Sigmoid colon (tissue), 6 donors: ENCODE measurements at regions not wholly inside any gene's neighbourhood (a gene's known extent, or its start where the extent isn't known, plus 50 kb on each side); places are given as distances from the start of the nearest gene placed in this dataset.

Source experiments
- DNase-seq: peaks from one replicate; pipeline ENCODE4 v3.0.0-alpha.2; 2019
- H3K27ac ChIP-seq, 4 donors: fragments of 200-600 bp; sonication (generic); one replicate each; pipeline ENCODE4 v1.5.1; 2016 to 2019; ENCODE audit warnings: mild to moderate bottlenecking in 1 of 4
- H3K27me3 ChIP-seq, 3 donors: fragments of 200-600 bp; sonication (generic); one replicate each; pipeline ENCODE4 v1.5.1; 2019; ENCODE audit warnings: mild to moderate bottlenecking in 1 of 3
- H3K36me3 ChIP-seq, 4 donors: fragments of 200-600 bp; sonication (generic); one replicate each; pipeline ENCODE4 v1.5.1; 2016 to 2019
- H3K4me1 ChIP-seq, 4 donors: fragments of 200-600 bp; sonication (generic); one replicate each; pipeline ENCODE4 v1.5.1; 2017 to 2019
- H3K4me3 ChIP-seq, 4 donors: fragments of 200-600 bp; sonication (generic); one replicate each; pipeline ENCODE4 v1.5.1; 2017 to 2019; ENCODE audit warnings: mild to moderate bottlenecking in 2 of 4, moderate library complexity in 1 of 4
- H3K9me3 ChIP-seq, 4 donors: fragments of 200-600 bp in 3 of 4; sonication (generic) in 3 of 4; one replicate each; pipeline versions ENCODE4 v1.5.1 to v1.6.1; 2013 to 2019
- EP300 ChIP-seq, 4 donors: sonication (generic); formaldehyde crosslinking; IDR thresholded peaks; one replicate each; pipeline ENCODE4 v1.6.1; 2017; ENCODE audit warnings: antibody characterized with exemption in 4 of 4
- POLR2A ChIP-seq, 2 donors: fragments of 450-650 bp; IDR thresholded peaks; one replicate each; pipeline ENCODE4 v1.6.1; 2016; ENCODE audit warnings: antibody characterized with exemption in 2 of 2, mild to moderate bottlenecking in 2 of 2, moderate library complexity in 2 of 2
- POLR2AphosphoS5 ChIP-seq, 4 donors: sonication (generic); formaldehyde crosslinking; IDR thresholded peaks; one replicate each; pipeline ENCODE4 v1.6.1; 2017; ENCODE audit warnings: antibody characterized with exemption in 4 of 4
- WGBS, 2 donors: extraction: QIAGEN DNeasy Blood & Tissue Kit; methylation state at CpG; one replicate each; pipeline ENCODE4 v1.1.7; 2013; 5-methylcytosine and 5-hydroxymethylcytosine counted together
- intact Hi-C: fragments of 100-400 bp; cut with DNase I; formaldehyde crosslinking; loops from one replicate; pipeline ENCODE4 v1.15.1; 2023
- TF ChIP-seq, protein P1 (sequence below), 4 experiments: fragments of 450-650 bp in 3 of 4; fragments of 200-600 bp in 1 of 4; IDR thresholded peaks; one replicate each; pipeline ENCODE4 v1.5.1; 2016 to 2019; ENCODE audit warnings: antibody characterized with exemption in 4 of 4, mild to moderate bottlenecking in 3 of 4, moderate library complexity in 2 of 4
- donor health status: healthy with polysubstance abuse.
- donor health status: healthy.

- TF ChIP-seq POLR2A (IDR thresholded peaks at IDR 0.05) = no peak
- TF ChIP-seq, protein P1, sequence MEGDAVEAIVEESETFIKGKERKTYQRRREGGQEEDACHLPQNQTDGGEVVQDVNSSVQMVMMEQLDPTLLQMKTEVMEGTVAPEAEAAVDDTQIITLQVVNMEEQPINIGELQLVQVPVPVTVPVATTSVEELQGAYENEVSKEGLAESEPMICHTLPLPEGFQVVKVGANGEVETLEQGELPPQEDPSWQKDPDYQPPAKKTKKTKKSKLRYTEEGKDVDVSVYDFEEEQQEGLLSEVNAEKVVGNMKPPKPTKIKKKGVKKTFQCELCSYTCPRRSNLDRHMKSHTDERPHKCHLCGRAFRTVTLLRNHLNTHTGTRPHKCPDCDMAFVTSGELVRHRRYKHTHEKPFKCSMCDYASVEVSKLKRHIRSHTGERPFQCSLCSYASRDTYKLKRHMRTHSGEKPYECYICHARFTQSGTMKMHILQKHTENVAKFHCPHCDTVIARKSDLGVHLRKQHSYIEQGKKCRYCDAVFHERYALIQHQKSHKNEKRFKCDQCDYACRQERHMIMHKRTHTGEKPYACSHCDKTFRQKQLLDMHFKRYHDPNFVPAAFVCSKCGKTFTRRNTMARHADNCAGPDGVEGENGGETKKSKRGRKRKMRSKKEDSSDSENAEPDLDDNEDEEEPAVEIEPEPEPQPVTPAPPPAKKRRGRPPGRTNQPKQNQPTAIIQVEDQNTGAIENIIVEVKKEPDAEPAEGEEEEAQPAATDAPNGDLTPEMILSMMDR (IDR thresholded peaks at IDR 0.05) = no peak
- no peak for TF ChIP-seq POLR2AphosphoS5 (IDR thresholded peaks at IDR 0.05)
- no peak for TF ChIP-seq EP300 (IDR thresholded peaks at IDR 0.05)
- Histone ChIP-seq H3K36me3 (no peaks in the 10 kb centered on the region), H3K27ac (no peak overlapping the region), H3K27me3 (no peaks in the 10 kb centered on the region), H3K4me3 (no peak overlapping the region), H3K4me1 (no peaks in the 10 kb centered on the region), H3K9me3 (peaks cover 0 to 5% (median 0%) of the 10 kb centered on the region in 4 donors)
- WGBS, 2 donors = 63 to 66% methylated on average over 2 of the region's 2 CpGs
- DNase-seq = no peak
- intact Hi-C loops = no loop called here
Measured at GRCh38 chr1:87197156-87197555, 131.5 kb upstream of the LMO4 start.

DNA sequence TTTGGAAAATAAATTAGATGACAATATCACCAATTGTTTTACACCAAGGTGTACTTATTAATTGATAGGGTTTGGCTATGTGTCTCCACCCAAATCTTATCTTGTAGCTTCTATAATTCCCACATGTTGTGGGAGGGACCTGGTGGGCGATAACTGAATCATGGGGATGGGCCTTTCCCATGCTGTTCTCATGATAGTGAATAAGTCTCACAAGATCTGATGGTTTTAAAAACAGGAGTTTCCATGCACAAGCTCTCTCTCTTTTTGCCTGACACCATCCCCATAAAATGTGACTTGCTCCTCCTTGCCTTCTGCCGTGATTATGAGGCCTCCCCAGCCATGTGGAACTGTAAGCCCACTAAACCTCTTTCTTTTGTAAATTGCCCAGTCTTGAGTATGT is 131.0 kb upstream of the LMO4 start:
- H3K4me1 ChIP-seq = no peaks in the 10 kb centered on the region
- no peak for DNase-seq
- TF ChIP-seq POLR2AphosphoS5 (IDR thresholded peaks at IDR 0.05) (no peak), EP300 (IDR thresholded peaks at IDR 0.05) (no peak)
- TF ChIP-seq, protein P1 (IDR thresholded peaks at IDR 0.05) = no peak
- peaks cover 0 to 5% (median 0%) of the 10 kb centered on the region in 4 donors for H3K9me3 ChIP-seq
- no peaks in the 10 kb centered on the region for H3K27me3 ChIP-seq
- no peaks in the 10 kb centered on the region for H3K36me3 ChIP-seq
- WGBS, 2 donors = 84 to 87% methylated on average over 2 of the region's 2 CpGs
- H3K4me3 ChIP-seq = no peak overlapping the region
- intact Hi-C loops = no loop called here
- no peak overlapping the region for H3K27ac ChIP-seq

- no peaks in the 10 kb centered on the region for H3K27me3 ChIP-seq
- H3K4me1 ChIP-seq = peaks cover 0 to 11% (median 7%) of the 10 kb centered on the region in 4 donors
- intact Hi-C loops = no loop called here
- H3K36me3 ChIP-seq = no peaks in the 10 kb centered on the region
- WGBS, 2 donors = 26 to 62% methylated on average over 10 of the region's 10 CpGs
- no peak overlapping the region for H3K4me3 ChIP-seq
- TF ChIP-seq, protein P1 (IDR thresholded peaks at IDR 0.05) = no peak
- TF ChIP-seq EP300 (IDR thresholded peaks at IDR 0.05) (no peak), POLR2A (IDR thresholded peaks at IDR 0.05) (no peak), POLR2AphosphoS5 (IDR thresholded peaks at IDR 0.05) (no peak)
- no peak for DNase-seq
- H3K9me3 ChIP-seq = no peaks in the 10 kb centered on the region
- H3K27ac ChIP-seq = no peak overlapping the region
Measured at GRCh38 chr1:87200875-87201638, 127.6 kb upstream of the LMO4 start.

DNA sequence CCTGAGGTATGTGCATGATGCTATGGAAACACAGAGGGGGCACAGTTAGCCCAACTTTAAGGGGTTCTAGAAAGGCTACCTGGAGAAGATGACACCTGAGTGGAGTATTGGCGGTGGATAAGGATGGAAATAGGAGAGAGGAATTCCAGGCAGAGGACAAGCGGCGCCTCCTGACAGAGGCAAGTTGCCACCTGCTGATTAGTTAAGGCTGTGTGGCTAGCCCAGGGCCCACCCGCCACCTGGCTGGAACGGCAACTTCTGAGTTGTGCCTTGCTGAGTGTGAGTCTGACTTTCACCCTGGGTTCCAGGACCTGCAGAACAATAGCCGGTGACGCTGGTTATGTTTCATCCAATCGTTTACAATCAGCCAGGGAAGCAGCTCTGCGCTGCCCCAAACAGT is 126.9 kb upstream of the LMO4 start:
- WGBS, 2 donors = 92 to 93% methylated on average over 9 of the region's 9 CpGs
- no peak for DNase-seq
- TF ChIP-seq, protein P1 (IDR thresholded peaks at IDR 0.05) = no peak
- TF ChIP-seq POLR2AphosphoS5 (IDR thresholded peaks at IDR 0.05) = no peak
- TF ChIP-seq EP300 (IDR thresholded peaks at IDR 0.05) = no peak
- no peak for TF ChIP-seq POLR2A (IDR thresholded peaks at IDR 0.05)
- H3K27ac ChIP-seq = no peak overlapping the region
- H3K4me3 ChIP-seq = no peak overlapping the region
- no peaks in the 10 kb centered on the region for H3K27me3 ChIP-seq
- no peaks in the 10 kb centered on the region for H3K9me3 ChIP-seq
- peaks cover 0 to 11% (median 7%) of the 10 kb centered on the region in 4 donors for H3K4me1 ChIP-seq
- no peaks in the 10 kb centered on the region for H3K36me3 ChIP-seq
- intact Hi-C loops = no loop called here
